ENCODE measurements at regions not wholly inside any gene's neighbourhood (a gene's known extent, or its start where the extent isn't known, plus 50 kb on each side); places are given as distances from the start of the nearest gene placed in this dataset.

- TF ChIP-seq GFI1B (tag by site-specific recombination; IDR thresholded peaks at IDR 0.05) (no peak), CTCF (tag by site-specific recombination; IDR thresholded peaks at IDR 0.05) (no peak)
Measured at GRCh38 chr7:20932785-20933527, 146.3 kb upstream of the SP8 start.

Data from HEK293 (cell line).